ENCODE measurements at regions not wholly inside any gene's neighbourhood (a gene's known extent, or its start where the extent isn't known, plus 50 kb on each side); places are given as distances from the start of the nearest gene placed in this dataset.
"Not testable (repeated sequence)": the region's sequence is repeated elsewhere in the genome, so short reads cannot be mapped to it uniquely, and the experiment has no call there.

DNA sequence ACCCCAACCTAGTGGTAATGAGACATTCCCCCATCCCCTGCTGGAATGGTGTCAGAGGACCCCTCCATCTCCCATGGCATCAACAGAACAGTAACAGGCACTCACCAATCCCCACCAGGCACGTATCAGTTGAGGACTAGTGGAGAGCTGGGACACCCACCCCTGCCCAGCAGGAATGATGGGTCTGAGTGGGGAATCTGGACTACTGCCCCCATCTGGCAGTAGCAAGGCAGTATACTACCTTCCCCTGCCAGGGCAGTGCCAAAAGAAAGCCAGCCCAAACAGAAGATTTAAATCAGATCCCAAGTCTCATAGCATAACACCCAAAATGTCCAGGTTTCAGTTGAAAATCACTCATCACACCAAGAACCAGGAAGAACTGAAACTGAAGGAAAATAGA is 111.2 kb upstream of the NBPF12 start:
- TF ChIP-seq, protein P1, sequence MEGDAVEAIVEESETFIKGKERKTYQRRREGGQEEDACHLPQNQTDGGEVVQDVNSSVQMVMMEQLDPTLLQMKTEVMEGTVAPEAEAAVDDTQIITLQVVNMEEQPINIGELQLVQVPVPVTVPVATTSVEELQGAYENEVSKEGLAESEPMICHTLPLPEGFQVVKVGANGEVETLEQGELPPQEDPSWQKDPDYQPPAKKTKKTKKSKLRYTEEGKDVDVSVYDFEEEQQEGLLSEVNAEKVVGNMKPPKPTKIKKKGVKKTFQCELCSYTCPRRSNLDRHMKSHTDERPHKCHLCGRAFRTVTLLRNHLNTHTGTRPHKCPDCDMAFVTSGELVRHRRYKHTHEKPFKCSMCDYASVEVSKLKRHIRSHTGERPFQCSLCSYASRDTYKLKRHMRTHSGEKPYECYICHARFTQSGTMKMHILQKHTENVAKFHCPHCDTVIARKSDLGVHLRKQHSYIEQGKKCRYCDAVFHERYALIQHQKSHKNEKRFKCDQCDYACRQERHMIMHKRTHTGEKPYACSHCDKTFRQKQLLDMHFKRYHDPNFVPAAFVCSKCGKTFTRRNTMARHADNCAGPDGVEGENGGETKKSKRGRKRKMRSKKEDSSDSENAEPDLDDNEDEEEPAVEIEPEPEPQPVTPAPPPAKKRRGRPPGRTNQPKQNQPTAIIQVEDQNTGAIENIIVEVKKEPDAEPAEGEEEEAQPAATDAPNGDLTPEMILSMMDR (IDR thresholded peaks at IDR 0.05) = not testable (repeated sequence)
- not testable (repeated sequence) for TF ChIP-seq POLR2A (IDR thresholded peaks at IDR 0.05)
